HEK293 (cell line): ENCODE measurements at regions not wholly inside any gene's neighbourhood (a gene's known extent, or its start where the extent isn't known, plus 50 kb on each side); places are given as distances from the start of the nearest gene placed in this dataset.

Source experiments
- CTCF ChIA-PET: fragments of 350-600 bp; formaldehyde crosslinking; extraction: SDS; loops from one replicate; lab custom pipeline; 2021; ENCODE audit warnings: antibody characterized with exemption; lab: Yijun Ruan, JAX
- POLR2A ChIA-PET: fragments of 300-600 bp; formaldehyde crosslinking; extraction: SDS; loops from one replicate; lab custom pipeline; 2020; ENCODE audit warnings: antibody characterized with exemption, inconsistent platforms; lab: Yijun Ruan, JAX
- H3K27ac ChIP-seq: fragments of 200-500 bp; sonication (Bioruptor generic); 2 replicates; pipeline ENCODE4 v1.5.1; 2014; ENCODE audit warnings: low read depth, low read length, control low read depth, inconsistent platforms; ENCODE audit errors: extremely low read depth
- H3K36me3 ChIP-seq, 2 experiments: fragments of 200-500 bp in 1 of 2; sonication (Bioruptor generic) in 1 of 2; 1 replicate in 1 of 2; 2 replicates in 1 of 2; pipeline ENCODE4 v1.5.1; 2014 to 2017; ENCODE audit warnings: inconsistent platforms in 2 of 2, low read length in 2 of 2; ENCODE audit not compliant: control insufficient read depth in 2 of 2, insufficient read depth in 1 of 2
- H3K4me1 ChIP-seq: fragments of 200-500 bp; sonication (Bioruptor generic); 2 replicates; pipeline ENCODE4 v1.5.1; 2014; ENCODE audit warnings: mild to moderate bottlenecking, low read length, inconsistent platforms; ENCODE audit not compliant: control insufficient read depth, insufficient read depth
- H3K4me3 ChIP-seq: 2 replicates; pipeline ENCODE4 v1.5.1; 2011; ENCODE audit warnings: low read depth, mild to moderate bottlenecking, control low read depth, low read length, moderate library complexity
- H3K9me3 ChIP-seq: fragments of 200-500 bp; sonication (Bioruptor generic); 2 replicates; pipeline ENCODE4 v1.5.1; 2014; ENCODE audit warnings: low read depth, low read length, inconsistent platforms; ENCODE audit not compliant: control insufficient read depth, insufficient read depth
- EGR2 ChIP-seq: fragments of 450-650 bp; formaldehyde crosslinking; IDR thresholded peaks from 2 replicates; pipeline ENCODE4 v1.5.1; 2016; ENCODE audit warnings: low read depth, missing biosample characterization, missing genetic modification characterization
- HOXA7 ChIP-seq: sonication (generic); formaldehyde crosslinking; IDR thresholded peaks from 2 replicates; pipeline ENCODE4 v1.8.1; 2022; ENCODE audit warnings: missing genetic modification reagents, borderline replicate concordance
- PRDM2 ChIP-seq: fragments of 450-650 bp; formaldehyde crosslinking; IDR thresholded peaks from 2 replicates; pipeline ENCODE4 v1.5.1; 2016; ENCODE audit warnings: missing biosample characterization, missing genetic modification characterization, borderline replicate concordance
- RBAK ChIP-seq: fragments of 450-650 bp; formaldehyde crosslinking; IDR thresholded peaks from 2 replicates; pipeline ENCODE4 v1.5.1; 2016; ENCODE audit warnings: missing biosample characterization, missing genetic modification characterization
- ZBTB8A ChIP-seq: fragments of 450-650 bp; formaldehyde crosslinking; IDR thresholded peaks from 2 replicates; pipeline ENCODE4 v1.5.1; 2016; ENCODE audit warnings: missing biosample characterization, missing genetic modification characterization
- ZFHX2 ChIP-seq: fragments of 450-650 bp; formaldehyde crosslinking; conservative IDR thresholded peaks from 2 replicates; pipeline ENCODE4 v1.5.1; 2016; ENCODE audit warnings: missing biosample characterization, missing genetic modification characterization
- ZFP41 ChIP-seq: fragments of 450-650 bp; formaldehyde crosslinking; IDR thresholded peaks from 2 replicates; pipeline ENCODE4 v1.5.1; 2016; ENCODE audit warnings: missing biosample characterization, missing genetic modification characterization, borderline replicate concordance
- ZNF19 ChIP-seq: fragments of 450-650 bp; formaldehyde crosslinking; IDR thresholded peaks from 2 replicates; pipeline ENCODE4; 2016; ENCODE audit warnings: missing biosample characterization, missing genetic modification characterization, low read depth
- ZNF223 ChIP-seq: fragments of 450-650 bp; formaldehyde crosslinking; IDR thresholded peaks from 2 replicates; pipeline ENCODE4 v1.5.1; 2016; ENCODE audit warnings: missing biosample characterization, missing genetic modification characterization
- ZNF354C ChIP-seq: fragments of 450-650 bp; formaldehyde crosslinking; IDR thresholded peaks from 2 replicates; pipeline ENCODE4 v1.5.1; 2016; ENCODE audit warnings: missing biosample characterization, missing genetic modification characterization, low read depth, borderline replicate concordance
- ZNF433 ChIP-seq: fragments of 450-650 bp; formaldehyde crosslinking; IDR thresholded peaks from 2 replicates; pipeline ENCODE4 v1.5.1; 2016; ENCODE audit warnings: missing biosample characterization, missing genetic modification characterization, low read depth
- ZNF791 ChIP-seq: fragments of 450-650 bp; formaldehyde crosslinking; IDR thresholded peaks from 2 replicates; pipeline ENCODE4 v1.5.1; 2016; ENCODE audit warnings: missing biosample characterization, missing genetic modification characterization
- ZXDB ChIP-seq: fragments of 450-650 bp; formaldehyde crosslinking; IDR thresholded peaks from 2 replicates; pipeline ENCODE4 v1.5.1; 2016; ENCODE audit warnings: missing biosample characterization, missing genetic modification characterization
- TF ChIP-seq, protein P1 (sequence below): fragments of 450-650 bp; formaldehyde crosslinking; IDR thresholded peaks from 2 replicates; pipeline ENCODE4 v1.5.1; 2016; ENCODE audit warnings: missing biosample characterization, missing genetic modification characterization

DNA sequence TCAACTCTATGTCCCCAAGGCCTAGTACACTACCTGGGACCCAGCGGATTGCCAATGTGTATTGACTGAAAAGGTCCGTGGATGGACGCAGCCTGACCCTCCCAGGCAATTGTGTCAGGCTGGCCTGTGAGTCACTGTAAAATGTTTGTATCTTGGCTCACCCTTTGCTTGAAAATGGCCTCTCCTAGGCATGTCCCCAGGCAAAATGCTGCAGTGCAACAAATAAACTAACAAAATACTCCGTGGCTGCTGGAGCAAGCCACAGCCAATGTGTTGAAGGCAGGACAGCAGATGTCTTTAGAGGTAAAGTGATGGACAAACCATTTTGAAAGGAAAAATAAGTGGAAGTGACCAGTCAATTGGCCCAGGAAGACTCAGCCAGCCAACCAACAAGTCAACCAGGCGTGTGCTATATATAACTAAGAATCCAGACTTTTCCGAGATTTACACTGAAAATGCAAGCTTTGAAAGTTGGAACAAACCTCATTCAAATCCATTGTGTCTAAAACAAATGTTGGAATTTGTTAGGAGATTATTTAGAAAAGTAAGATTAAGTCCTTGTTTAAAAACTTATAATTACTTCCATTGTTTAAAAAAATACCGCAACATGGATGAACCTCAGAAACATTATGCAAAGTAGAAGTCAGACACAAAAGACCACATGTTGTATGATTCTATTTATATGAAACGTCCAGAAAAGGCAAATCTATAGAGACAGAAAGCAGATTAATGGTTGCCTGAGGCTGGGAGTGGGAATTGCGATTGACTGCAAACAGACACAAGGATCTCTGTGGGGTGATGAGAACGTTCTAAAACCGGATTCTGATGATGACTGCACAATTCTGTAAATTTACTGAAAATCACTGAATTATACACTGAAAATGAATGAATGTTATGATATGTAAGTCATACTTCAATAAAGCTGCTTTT is 191.2 kb downstream of the TLE3 start:
- CTCF ChIA-PET, result interaction anchor here (0.6 to 1.5 kb wide), 2 partner anchors 144 to 679 kb away, joined by 5 to 6 read pairs; no protein-coding TSS in a partner anchor
- POLR2A ChIA-PET, result no interaction called here
- Histone ChIP-seq H3K9me3 (no peaks in the 10 kb centered on the region), H3K27ac (no peak overlapping the region), H3K4me3 (no peak overlapping the region), H3K4me1 (peaks cover 14% of the 10 kb centered on the region), H3K36me3 (no peaks in the 10 kb centered on the region)
- TF ChIP-seq HOXA7 (no peak), ZNF791 (no peak), ZXDB (tag by site-specific recombination) (no peak), ZNF354C (no peak), ZNF223 (tag by site-specific recombination) (no peak), ZBTB8A (no peak), PRDM2 (no peak), ZNF433 (tag by site-specific recombination) (no peak), RBAK (tag by site-specific recombination) (no peak)

DNA sequence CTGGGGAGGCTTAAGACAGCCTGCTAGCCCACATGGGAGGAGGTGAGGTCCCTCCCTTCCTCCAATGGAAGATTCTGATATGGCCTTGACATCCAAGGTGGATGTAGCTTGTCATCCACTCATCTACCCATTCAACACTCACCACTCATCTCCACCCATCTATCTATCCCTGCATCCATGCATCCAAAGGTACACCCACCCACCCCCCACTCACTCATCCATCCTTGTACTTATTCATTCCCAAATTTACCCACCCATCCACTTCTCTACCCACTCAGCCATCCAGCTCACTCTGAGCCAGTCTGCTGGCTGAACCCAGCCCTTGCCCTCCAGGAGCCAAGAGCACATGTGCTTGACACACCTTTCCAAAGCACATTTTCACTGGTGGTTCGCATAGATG is 189.7 kb downstream of the TLE3 start:
- CTCF ChIA-PET, result interaction anchor here (1.5 kb wide), 1 partner anchor 145 kb away, joined by 6 read pairs; no protein-coding TSS in a partner anchor
- TF ChIP-seq ZFHX2 (tag by site-specific recombination) (peak; percentile 56), EGR2 (tag by site-specific recombination) (peak; percentile 74), ZNF19 (tag by site-specific recombination) (no peak)
- TF ChIP-seq, all 188 proteins: peak for 2
- Histone ChIP-seq H3K4me1 (peaks cover 14% of the 10 kb centered on the region), H3K36me3 (no peaks in the 10 kb centered on the region), H3K4me3 (no peak overlapping the region), H3K9me3 (no peaks in the 10 kb centered on the region), H3K27ac (no peak overlapping the region)
- POLR2A ChIA-PET, result no interaction called here

GRCh38 chr15:69908590-69909420 is 188.9 kb downstream of the TLE3 start:
- Histone ChIP-seq H3K36me3 (no peaks in the 10 kb centered on the region), H3K9me3 (no peaks in the 10 kb centered on the region), H3K4me3 (no peak overlapping the region), H3K27ac (no peak overlapping the region), H3K4me1 (peaks cover 14% of the 10 kb centered on the region)
- CTCF ChIA-PET, result interaction anchor here (1.6 kb wide), 1 partner anchor 15 kb away, joined by 4 read pairs; no protein-coding TSS in a partner anchor
- no peak for TF ChIP-seq ZFP41 (tag by site-specific recombination)
- TF ChIP-seq, protein P1, sequence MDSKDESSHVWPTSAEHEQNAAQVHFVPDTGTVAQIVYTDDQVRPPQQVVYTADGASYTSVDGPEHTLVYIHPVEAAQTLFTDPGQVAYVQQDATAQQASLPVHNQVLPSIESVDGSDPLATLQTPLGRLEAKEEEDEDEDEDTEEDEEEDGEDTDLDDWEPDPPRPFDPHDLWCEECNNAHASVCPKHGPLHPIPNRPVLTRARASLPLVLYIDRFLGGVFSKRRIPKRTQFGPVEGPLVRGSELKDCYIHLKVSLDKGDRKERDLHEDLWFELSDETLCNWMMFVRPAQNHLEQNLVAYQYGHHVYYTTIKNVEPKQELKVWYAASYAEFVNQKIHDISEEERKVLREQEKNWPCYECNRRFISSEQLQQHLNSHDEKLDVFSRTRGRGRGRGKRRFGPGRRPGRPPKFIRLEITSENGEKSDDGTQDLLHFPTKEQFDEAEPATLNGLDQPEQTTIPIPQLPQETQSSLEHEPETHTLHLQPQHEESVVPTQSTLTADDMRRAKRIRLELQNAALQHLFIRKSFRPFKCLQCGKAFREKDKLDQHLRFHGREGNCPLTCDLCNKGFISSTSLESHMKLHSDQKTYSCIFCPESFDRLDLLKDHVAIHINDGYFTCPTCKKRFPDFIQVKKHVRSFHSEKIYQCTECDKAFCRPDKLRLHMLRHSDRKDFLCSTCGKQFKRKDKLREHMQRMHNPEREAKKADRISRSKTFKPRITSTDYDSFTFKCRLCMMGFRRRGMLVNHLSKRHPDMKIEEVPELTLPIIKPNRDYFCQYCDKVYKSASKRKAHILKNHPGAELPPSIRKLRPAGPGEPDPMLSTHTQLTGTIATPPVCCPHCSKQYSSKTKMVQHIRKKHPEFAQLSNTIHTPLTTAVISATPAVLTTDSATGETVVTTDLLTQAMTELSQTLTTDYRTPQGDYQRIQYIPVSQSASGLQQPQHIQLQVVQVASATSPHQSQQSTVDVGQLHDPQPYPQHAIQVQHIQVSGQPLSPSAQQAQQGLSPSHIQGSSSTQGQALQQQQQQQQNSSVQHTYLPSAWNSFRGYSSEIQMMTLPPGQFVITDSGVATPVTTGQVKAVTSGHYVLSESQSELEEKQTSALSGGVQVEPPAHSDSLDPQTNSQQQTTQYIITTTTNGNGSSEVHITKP (tag by site-specific recombination), result peak; percentile 33; the same call in 1 of the 2 replicates
- POLR2A ChIA-PET, result no interaction called here
